Naive thymus-derived CD4-positive, alpha-beta T cell (primary cell): ENCODE measurements at regions not wholly inside any gene's neighbourhood (a gene's known extent, or its start where the extent isn't known, plus 50 kb on each side); places are given as distances from the start of the nearest gene placed in this dataset.
A peak's percentile ranks its signal among the peaks of the same experiment; 100 is the strongest.

Experiments used
- ATAC-seq: fragments of 150-1000 bp; cut with Tn5 transposase; 2 replicates; pipeline ENCODE4 v1.10.0; 2021; ENCODE audit warnings: mild to moderate bottlenecking, moderate library complexity
- CTCF ChIA-PET: fragments of 350-600 bp; sonication (Branson Sonifier 250); formaldehyde crosslinking; loops from one replicate; lab custom pipeline; 2021; ENCODE audit warnings: antibody characterized with exemption; lab: Charles Lee
- POLR2A ChIA-PET: fragments of 350-600 bp; sonication (Branson Sonifier 250); formaldehyde crosslinking; loops from one replicate; lab custom pipeline; 2021; ENCODE audit warnings: antibody characterized with exemption, inconsistent platforms; lab: Charles Lee
- DNase-seq, 9 donors: peaks; one replicate each; pipeline versions ENCODE4 v3.0.0 to v3.0.0-alpha.2; 2020 to 2022; ENCODE audit warnings: mixed read lengths in 1 of 9
- H3K27ac ChIP-seq: one replicate; pipeline ENCODE4 v1.7.0; 2013; ENCODE audit warnings: mild to moderate bottlenecking, low read depth, low read length, moderate library complexity
- H3K27me3 ChIP-seq, 2 donors: one replicate each; pipeline ENCODE4 v1.7.0; 2013; ENCODE audit warnings: low read length in 2 of 2, mild to moderate bottlenecking in 2 of 2, moderate library complexity in 2 of 2; ENCODE audit not compliant: control insufficient read depth in 2 of 2, insufficient read depth in 2 of 2
- H3K36me3 ChIP-seq, 3 experiments: 1 replicate in 2 of 3; 2 replicates in 1 of 3; pipeline ENCODE4 v1.7.0; 2013; ENCODE audit warnings: low read length in 3 of 3, mild to moderate bottlenecking in 3 of 3, moderate library complexity in 1 of 3; ENCODE audit not compliant: insufficient read depth in 3 of 3, control insufficient read depth in 2 of 3
- H3K4me1 ChIP-seq, 2 donors: one replicate each; pipeline ENCODE4 v1.7.0; 2013; ENCODE audit warnings: low read length in 2 of 2, mild to moderate bottlenecking in 2 of 2, moderate library complexity in 1 of 2; ENCODE audit not compliant: control insufficient read depth in 2 of 2, insufficient read depth in 2 of 2
- H3K4me3 ChIP-seq: 2 replicates; pipeline ENCODE4 v1.7.0; 2013; ENCODE audit warnings: mild to moderate bottlenecking, low read length
- H3K9me3 ChIP-seq, 3 experiments: 1 replicate in 2 of 3; 2 replicates in 1 of 3; pipeline ENCODE4 v1.7.0; 2013; ENCODE audit warnings: low read length in 3 of 3; ENCODE audit not compliant: control insufficient read depth in 2 of 3
- H3K27ac Mint-ChIP-seq, 9 donors: one replicate each; pipeline ENCODE4 v1.8.0; 2020 to 2022; ENCODE audit warnings: mixed read lengths in 9 of 9, mild to moderate bottlenecking in 8 of 9, moderate library complexity in 5 of 9, inconsistent platforms in 2 of 9
- H3K27me3 Mint-ChIP-seq, 5 donors: one replicate each; pipeline ENCODE4 v1.8.0; 2021 to 2022; ENCODE audit warnings: mixed read lengths in 5 of 5, mild to moderate bottlenecking in 1 of 5
- H3K36me3 Mint-ChIP-seq, 5 donors: one replicate each; pipeline ENCODE4 v1.8.0; 2020 to 2022; ENCODE audit warnings: mixed read lengths in 5 of 5, mild to moderate bottlenecking in 3 of 5, inconsistent platforms in 1 of 5
- H3K4me1 Mint-ChIP-seq, 7 donors: one replicate each; pipeline ENCODE4 v1.8.0; 2020 to 2022; ENCODE audit warnings: mixed read lengths in 7 of 7, mild to moderate bottlenecking in 3 of 7, inconsistent platforms in 1 of 7
- H3K4me3 Mint-ChIP-seq, 10 donors: one replicate each; pipeline ENCODE4 v1.8.0; 2020 to 2022; ENCODE audit warnings: mild to moderate bottlenecking in 10 of 10, mixed read lengths in 10 of 10, moderate library complexity in 6 of 10, inconsistent platforms in 2 of 10
- H3K9me3 Mint-ChIP-seq, 11 donors: one replicate each; pipeline ENCODE4 v1.8.0; 2020 to 2022; ENCODE audit warnings: mixed read lengths in 11 of 11, mild to moderate bottlenecking in 4 of 11, inconsistent platforms in 1 of 11, moderate library complexity in 1 of 11
- intact Hi-C, 2 donors: fragments of 100-400 bp; cut with micrococcal nuclease; formaldehyde crosslinking; loops; one replicate each; pipeline ENCODE4 v1.15.1; 2023

DNA sequence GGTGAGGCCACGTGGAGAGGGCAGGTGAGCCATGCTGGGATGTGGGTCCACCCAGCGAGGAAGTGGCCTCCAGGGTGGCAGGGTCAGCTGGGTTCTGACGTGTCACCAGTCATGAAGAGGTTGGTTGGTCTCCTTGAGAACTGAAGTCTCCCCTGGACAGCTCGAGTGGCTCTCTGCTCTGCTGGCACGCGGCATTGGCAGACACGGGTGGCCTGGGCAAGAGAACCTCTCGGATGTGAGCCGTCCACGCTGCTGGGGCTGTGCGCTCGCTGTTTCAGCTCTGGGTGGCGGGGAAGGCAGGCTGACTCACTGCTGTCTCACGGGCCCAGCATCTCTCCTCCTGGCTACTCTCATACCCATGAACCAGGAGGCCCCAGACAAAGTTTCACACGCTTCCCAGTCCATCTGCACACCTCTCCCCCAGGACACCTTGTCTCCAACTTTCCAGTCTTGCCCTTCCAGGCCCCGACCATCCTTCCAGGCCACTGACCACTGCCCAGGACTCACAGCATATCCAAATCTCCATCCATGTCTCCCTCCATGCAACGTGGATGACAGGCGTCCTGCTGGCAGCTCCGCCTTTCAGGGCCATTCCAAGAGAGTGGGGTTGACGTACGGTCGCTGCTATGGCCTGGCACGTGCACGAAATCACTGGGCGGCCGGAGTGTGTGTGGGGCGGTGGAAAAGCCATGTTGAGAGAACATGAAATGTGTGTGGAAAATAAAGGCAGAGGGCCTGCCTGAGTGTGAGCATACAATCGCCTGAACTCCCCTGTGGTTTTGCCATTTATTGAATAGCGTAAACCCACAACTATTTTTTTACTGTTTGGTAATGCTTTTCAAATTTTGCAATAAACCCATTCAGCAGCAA is 145.0 kb upstream of the COL5A1 start:
- ChIA-PET POLR2A (no interaction called here), CTCF (no interaction called here)
- no peak for DNase-seq
- Histone ChIP-seq H3K36me3 (no peaks in the 10 kb centered on the region), H3K4me3 (no peak overlapping the region), H3K4me1 (no peaks in the 10 kb centered on the region), H3K27ac (no peak overlapping the region), H3K27me3 (no peaks in the 10 kb centered on the region), H3K9me3 (no peaks in the 10 kb centered on the region)
- Mint-ChIP-seq H3K9me3 (no peaks in the 10 kb centered on the region), H3K4me1 (no peaks in the 10 kb centered on the region), H3K4me3 (no peak overlapping the region), H3K27me3 (peaks cover 4 to 17% (median 7%) of the 10 kb centered on the region in 5 donors), H3K27ac (peak overlapping the region in 1 of 9 donors; percentile 20), H3K36me3 (no peaks in the 10 kb centered on the region)
- ATAC-seq: no peak
- intact Hi-C loops: no loop called here

DNA sequence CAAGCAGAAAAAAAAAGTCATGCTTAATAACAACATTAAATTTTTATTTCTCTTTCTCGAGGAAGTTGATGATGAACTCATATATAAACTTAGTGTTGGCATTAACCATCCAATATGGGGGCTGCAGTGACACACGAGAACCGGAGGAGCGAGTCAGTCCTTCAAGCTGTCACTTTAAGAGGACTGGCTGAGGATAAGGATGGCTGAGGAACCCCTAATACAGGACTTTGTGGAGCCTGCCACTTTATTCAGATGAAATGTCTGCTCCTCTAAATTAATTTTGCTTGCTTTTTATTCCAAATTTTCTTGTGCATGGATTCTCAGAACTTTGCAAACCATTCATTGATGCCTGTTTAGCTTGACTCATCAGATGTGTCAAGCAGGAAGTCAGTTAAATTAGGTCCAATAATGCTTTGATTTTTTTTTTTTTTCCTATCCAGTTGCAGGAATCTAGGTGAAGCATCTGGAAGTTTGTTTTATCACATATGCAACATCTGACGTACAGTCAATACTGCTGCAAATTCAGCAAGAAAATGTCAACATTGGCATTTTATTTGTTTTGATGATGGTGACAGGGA is 144.2 kb upstream of the COL5A1 start:
- DNase-seq (no peak), ATAC-seq (no peak)
- H3K9me3 ChIP-seq: no peaks in the 10 kb centered on the region
- Mint-ChIP-seq H3K9me3 (no peaks in the 10 kb centered on the region), H3K27me3 (peaks cover 4 to 21% (median 11%) of the 10 kb centered on the region in 5 donors), H3K27ac (no peak overlapping the region), H3K4me3 (no peak overlapping the region), H3K36me3 (no peaks in the 10 kb centered on the region), H3K4me1 (no peaks in the 10 kb centered on the region)
- H3K27ac ChIP-seq: no peak overlapping the region
- no peaks in the 10 kb centered on the region for H3K4me1 ChIP-seq
- no peak overlapping the region for H3K4me3 ChIP-seq
- H3K36me3 ChIP-seq: no peaks in the 10 kb centered on the region
- H3K27me3 ChIP-seq: no peaks in the 10 kb centered on the region
- POLR2A ChIA-PET: no interaction called here
- intact Hi-C loops: no loop called here
- CTCF ChIA-PET: no interaction called here

DNA sequence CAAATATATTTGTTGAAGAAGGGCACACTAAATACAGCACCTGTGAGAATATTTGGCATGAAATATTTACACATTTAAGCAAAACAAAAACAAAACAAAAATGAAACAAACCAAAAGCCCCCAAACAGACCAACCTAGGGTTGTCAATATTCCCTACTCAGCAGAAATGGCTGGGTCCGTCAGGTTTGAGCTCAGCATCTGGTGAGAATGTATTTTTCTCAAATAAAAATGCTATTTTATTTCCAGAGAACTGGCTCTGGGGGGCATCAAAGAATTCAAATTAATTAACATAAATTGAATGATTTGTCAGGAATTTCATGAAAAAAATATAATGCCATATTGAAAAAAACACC is 142.8 kb upstream of the COL5A1 start:
- H3K27ac ChIP-seq: no peak overlapping the region
- no peaks in the 10 kb centered on the region for H3K27me3 ChIP-seq
- no peaks in the 10 kb centered on the region for H3K36me3 ChIP-seq
- no peak overlapping the region for H3K4me3 ChIP-seq
- CTCF ChIA-PET: no interaction called here
- H3K36me3 Mint-ChIP-seq: no peaks in the 10 kb centered on the region
- H3K9me3 ChIP-seq: no peaks in the 10 kb centered on the region
- H3K4me1 ChIP-seq: no peaks in the 10 kb centered on the region
- H3K4me1 Mint-ChIP-seq: no peaks in the 10 kb centered on the region
- DNase-seq: no peak
- H3K4me3 Mint-ChIP-seq: no peak overlapping the region
- no peak for ATAC-seq
- H3K27ac Mint-ChIP-seq: no peak overlapping the region
- POLR2A ChIA-PET: no interaction called here
- intact Hi-C loops: no loop called here
- H3K9me3 Mint-ChIP-seq: no peaks in the 10 kb centered on the region
- H3K27me3 Mint-ChIP-seq: peaks cover 0 to 24% (median 11%) of the 10 kb centered on the region in 5 donors

DNA sequence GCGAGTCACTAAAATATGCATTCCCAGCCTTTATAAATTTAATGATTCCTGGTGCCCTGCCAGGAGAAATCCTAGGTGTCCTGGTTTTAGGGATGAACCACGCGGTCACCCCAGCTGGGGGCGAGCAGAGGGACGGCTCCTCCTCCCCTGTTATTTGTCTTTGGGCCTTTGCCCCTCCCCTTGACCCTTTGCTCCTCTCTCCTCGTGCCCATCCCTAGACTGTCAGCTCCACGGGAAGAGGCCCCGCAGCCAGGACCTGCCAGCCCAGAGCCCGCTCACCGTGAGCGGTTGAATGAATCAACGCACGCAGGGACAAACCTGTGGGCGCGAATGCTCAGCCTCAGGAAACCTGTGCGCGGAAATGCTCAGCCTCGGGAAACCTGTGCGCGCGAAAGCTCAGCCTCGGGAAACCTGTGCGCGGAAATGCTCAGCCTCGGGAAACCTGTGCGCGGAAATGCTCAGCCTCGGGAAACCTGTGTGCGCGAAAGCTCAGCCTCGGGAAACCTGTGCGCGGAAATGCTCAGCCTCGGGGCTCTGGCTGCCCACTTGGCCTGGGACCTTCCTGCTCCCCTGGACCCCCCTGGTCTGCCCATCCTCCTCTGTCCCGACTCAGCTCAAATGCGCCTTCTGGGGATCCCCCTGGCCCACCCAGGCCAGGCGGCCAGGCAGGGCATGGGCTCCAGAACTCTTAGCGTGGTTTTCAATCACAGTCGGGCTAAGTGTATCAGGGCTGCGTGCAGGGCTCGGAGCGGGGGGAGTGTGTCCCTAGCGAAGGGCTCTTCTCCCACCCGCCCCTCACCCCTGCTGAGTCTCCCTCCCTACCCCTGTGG is 140.5 kb upstream of the COL5A1 start:
- DNase-seq (no peak), ATAC-seq (no peak)
- ChIA-PET POLR2A (no interaction called here), CTCF (no interaction called here)
- Mint-ChIP-seq H3K4me3 (no peak overlapping the region), H3K27me3 (peaks cover 0 to 22% (median 11%) of the 10 kb centered on the region in 5 donors), H3K4me1 (no peaks in the 10 kb centered on the region), H3K36me3 (no peaks in the 10 kb centered on the region), H3K27ac (no peak overlapping the region), H3K9me3 (no peaks in the 10 kb centered on the region)
- Histone ChIP-seq H3K9me3 (no peaks in the 10 kb centered on the region), H3K27ac (no peak overlapping the region), H3K4me3 (no peak overlapping the region), H3K27me3 (no peaks in the 10 kb centered on the region), H3K36me3 (no peaks in the 10 kb centered on the region), H3K4me1 (no peaks in the 10 kb centered on the region)
- intact Hi-C loops: no loop called here

DNA sequence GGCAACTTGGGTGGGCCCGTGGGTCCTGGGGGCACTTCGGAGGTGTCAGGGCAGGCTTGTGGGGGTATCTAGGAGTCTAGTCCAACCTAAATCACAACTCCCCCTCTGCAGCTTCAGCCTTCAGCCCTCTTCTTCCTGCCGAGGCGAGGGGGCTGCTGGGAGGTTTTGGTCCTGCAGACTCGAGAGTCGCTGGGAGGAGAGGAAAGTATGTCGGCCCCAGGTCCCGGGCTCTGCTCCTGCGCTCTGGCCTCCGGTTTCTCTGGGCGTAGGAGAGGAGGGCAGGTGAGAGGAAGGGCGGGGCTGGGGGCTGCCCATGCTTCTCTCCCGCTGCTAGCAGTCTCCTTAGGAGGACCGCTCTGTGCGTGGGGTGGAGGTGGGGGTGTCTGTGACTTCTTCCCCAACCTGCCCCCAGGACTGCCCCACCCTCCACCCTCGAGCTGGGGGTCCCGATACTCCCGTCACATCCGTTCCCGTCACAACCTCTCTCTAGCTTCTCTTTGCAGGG is 139.8 kb upstream of the COL5A1 start:
- Histone ChIP-seq H3K27ac (no peak overlapping the region), H3K9me3 (no peaks in the 10 kb centered on the region), H3K4me1 (no peaks in the 10 kb centered on the region), H3K36me3 (no peaks in the 10 kb centered on the region), H3K27me3 (no peaks in the 10 kb centered on the region), H3K4me3 (no peak overlapping the region)
- Mint-ChIP-seq H3K4me1 (no peaks in the 10 kb centered on the region), H3K9me3 (no peaks in the 10 kb centered on the region), H3K27ac (no peak overlapping the region), H3K27me3 (peaks cover 0 to 22% (median 11%) of the 10 kb centered on the region in 5 donors), H3K36me3 (no peaks in the 10 kb centered on the region), H3K4me3 (no peak overlapping the region)
- ChIA-PET POLR2A (no interaction called here), CTCF (no interaction called here)
- ATAC-seq (no peak), DNase-seq (no peak)
- intact Hi-C loops: no loop called here

DNA sequence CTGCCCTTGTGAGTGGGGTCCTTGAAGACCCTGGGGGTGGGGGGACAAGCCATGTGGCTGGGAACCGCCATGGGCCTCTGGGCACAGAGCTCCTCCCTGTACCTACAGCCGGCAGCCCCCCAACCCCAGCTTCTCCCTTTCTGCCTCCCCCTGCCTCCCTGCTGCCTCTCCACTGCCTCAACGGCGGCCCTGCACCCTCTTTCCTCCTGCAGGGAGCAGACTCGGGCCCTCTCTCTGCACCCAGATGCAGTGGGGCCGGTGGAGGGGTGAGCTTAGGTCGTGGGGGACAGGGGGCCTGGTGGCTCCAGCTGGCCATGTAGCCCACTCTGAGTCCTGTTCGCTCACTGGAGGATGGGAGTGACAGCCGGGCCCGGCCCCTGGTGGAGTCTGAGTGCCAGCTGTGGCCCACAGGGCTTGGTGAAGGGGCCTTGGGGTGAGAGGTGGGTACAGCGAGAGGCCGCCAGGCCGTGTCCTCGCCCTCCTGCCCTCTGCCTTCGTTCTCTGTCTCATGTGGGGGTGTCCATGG is 139.3 kb upstream of the COL5A1 start:
- H3K36me3 ChIP-seq: no peaks in the 10 kb centered on the region
- Mint-ChIP-seq H3K27me3 (peaks cover 0 to 22% (median 11%) of the 10 kb centered on the region in 5 donors), H3K36me3 (no peaks in the 10 kb centered on the region), H3K27ac (no peak overlapping the region), H3K9me3 (peaks cover 0 to 3% (median 0%) of the 10 kb centered on the region in 11 donors), H3K4me1 (no peaks in the 10 kb centered on the region), H3K4me3 (no peak overlapping the region)
- intact Hi-C loops: no loop called here
- H3K27me3 ChIP-seq: no peaks in the 10 kb centered on the region
- no peak for DNase-seq
- H3K27ac ChIP-seq: no peak overlapping the region
- no peaks in the 10 kb centered on the region for H3K9me3 ChIP-seq
- no peak for ATAC-seq
- no peaks in the 10 kb centered on the region for H3K4me1 ChIP-seq
- CTCF ChIA-PET: no interaction called here
- no peak overlapping the region for H3K4me3 ChIP-seq
- POLR2A ChIA-PET: no interaction called here
